ENCODE measurements at regions not wholly inside any gene's neighbourhood (a gene's known extent, or its start where the extent isn't known, plus 50 kb on each side); places are given as distances from the start of the nearest gene placed in this dataset.

DNA sequence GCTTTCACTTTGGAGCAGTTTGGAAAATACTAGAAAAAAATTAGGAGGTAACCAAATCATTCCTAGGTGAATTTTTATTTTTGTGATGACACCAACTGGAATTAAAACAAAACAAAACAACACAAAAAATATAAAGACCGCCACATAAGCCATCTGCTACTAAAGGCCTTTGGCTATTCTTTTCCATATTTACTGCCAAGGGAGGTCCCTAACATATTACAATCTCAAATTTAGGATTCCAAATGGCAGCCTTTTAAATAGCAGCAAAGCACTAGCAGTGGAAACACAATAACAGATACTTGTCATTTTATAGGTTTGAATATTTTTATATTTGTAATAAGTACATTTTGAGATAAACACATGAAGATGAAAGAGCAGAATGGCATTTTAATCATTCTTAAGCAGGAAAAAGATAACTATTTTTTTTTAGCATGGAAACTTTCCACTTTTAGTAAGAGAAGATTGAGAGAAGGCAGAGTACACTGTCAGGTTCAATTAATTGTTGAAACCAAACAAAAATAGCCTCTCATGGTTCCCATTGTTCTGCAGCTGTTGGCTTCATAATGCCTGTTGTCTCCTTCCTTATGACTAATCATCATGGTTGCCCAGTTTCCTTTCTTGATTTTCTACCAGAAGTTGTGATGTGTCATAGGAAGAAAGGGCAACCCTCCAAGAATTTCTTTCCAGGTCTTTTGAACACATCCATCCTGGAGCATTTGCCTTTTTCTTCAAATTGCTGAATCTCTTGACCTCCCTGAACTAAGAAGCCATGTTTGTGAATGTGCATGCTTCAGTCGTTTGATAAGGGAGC lies 219.0 kb upstream of the EMCN start:
- DNase-seq (ENCODE audit: low spot score) = no peak
- Histone ChIP-seq H3K4me3 (no peak overlapping the region), H3K27ac (peak overlapping the region in 1 of 2 donors; percentile 33), H3K4me1 (ENCODE audit: control insufficient read depth in 1 of 2, low read depth in 2 of 2) (peaks cover 0 to 25% of the 10 kb centered on the region in 2 donors), H3K9me3 (no peaks in the 10 kb centered on the region), H3K27me3 (replicated peaks; ENCODE audit: insufficient read depth) (no peaks in the 10 kb centered on the region), H3K36me3 (no peaks in the 10 kb centered on the region)
- no peak for TF ChIP-seq CTCF (IDR thresholded peaks at IDR 0.05)
- ATAC-seq (ENCODE audit: insufficient number of reproducible peaks, low FRiP score, low read depth) = peak; percentile 54

- TF ChIP-seq CTCF (IDR thresholded peaks at IDR 0.05) = no peak
- Histone ChIP-seq H3K4me1 (ENCODE audit: control insufficient read depth in 1 of 2, low read depth in 2 of 2) (no peaks in the 10 kb centered on the region), H3K27ac (no peak overlapping the region), H3K4me3 (no peak overlapping the region), H3K9me3 (no peaks in the 10 kb centered on the region), H3K36me3 (no peaks in the 10 kb centered on the region), H3K27me3 (replicated peaks; ENCODE audit: insufficient read depth) (no peaks in the 10 kb centered on the region)
- ATAC-seq (ENCODE audit: insufficient number of reproducible peaks, low FRiP score, low read depth) (no peak), DNase-seq (ENCODE audit: low spot score) (no peak)
Measured at GRCh38 chr4:100728861-100729260, 211.0 kb upstream of the EMCN start.

DNA sequence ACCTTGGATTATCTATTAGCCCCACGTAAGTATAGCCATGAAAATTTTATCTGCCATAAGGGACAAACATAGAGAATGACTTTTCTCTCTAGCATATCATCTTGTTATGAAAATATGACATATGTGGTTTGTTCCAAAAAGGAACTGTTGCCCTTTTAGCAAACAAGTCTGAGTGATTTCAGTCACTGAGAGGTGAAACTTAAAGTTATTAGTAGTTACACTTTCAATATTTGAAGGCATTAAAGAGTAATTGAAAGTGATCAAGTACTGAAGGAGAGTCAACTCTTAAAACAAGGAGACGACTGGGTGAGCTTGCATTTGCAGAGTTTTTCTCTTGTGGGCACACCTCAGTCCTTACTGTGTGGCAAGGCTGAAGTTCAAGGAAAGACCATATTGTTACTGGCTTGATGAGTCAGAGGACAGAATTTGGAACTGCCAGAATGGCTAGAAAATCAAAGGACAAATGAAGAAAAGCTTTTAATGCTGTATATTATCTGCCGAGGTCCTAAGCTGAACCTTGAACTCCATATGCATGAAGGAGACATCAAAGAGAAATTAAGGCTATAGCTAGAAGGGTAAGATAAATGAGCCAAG lies 205.1 kb upstream of the EMCN start:
- H3K4me1 ChIP-seq (ENCODE audit: control insufficient read depth in 1 of 2, low read depth in 2 of 2) = peaks cover 0 to 31% of the 10 kb centered on the region in 2 donors
- H3K27ac ChIP-seq = no peak overlapping the region
- H3K9me3 ChIP-seq = no peaks in the 10 kb centered on the region
- no peak overlapping the region for H3K4me3 ChIP-seq
- DNase-seq (ENCODE audit: low spot score) (no peak), ATAC-seq (ENCODE audit: insufficient number of reproducible peaks, low FRiP score, low read depth) (peak; percentile 50)
- no peaks in the 10 kb centered on the region for H3K36me3 ChIP-seq
- no peaks in the 10 kb centered on the region for H3K27me3 ChIP-seq (replicated peaks; ENCODE audit: insufficient read depth)
- no peak for TF ChIP-seq CTCF (IDR thresholded peaks at IDR 0.05)

- Histone ChIP-seq H3K27ac (no peak overlapping the region), H3K4me1 (ENCODE audit: control insufficient read depth in 1 of 2, low read depth in 2 of 2) (peaks cover 0 to 31% of the 10 kb centered on the region in 2 donors), H3K4me3 (no peak overlapping the region), H3K27me3 (replicated peaks; ENCODE audit: insufficient read depth) (no peaks in the 10 kb centered on the region), H3K9me3 (no peaks in the 10 kb centered on the region), H3K36me3 (no peaks in the 10 kb centered on the region)
- TF ChIP-seq CTCF (IDR thresholded peaks at IDR 0.05) = no peak
- ATAC-seq (ENCODE audit: insufficient number of reproducible peaks, low FRiP score, low read depth) = no peak
- DNase-seq (ENCODE audit: low spot score) = no peak
Measured at GRCh38 chr4:100722133-100722532, 204.3 kb upstream of the EMCN start.

GRCh38 chr4:100721490-100721889 lies 203.7 kb upstream of the EMCN start:
- H3K4me1 ChIP-seq (ENCODE audit: control insufficient read depth in 1 of 2, low read depth in 2 of 2) = peaks cover 0 to 31% of the 10 kb centered on the region in 2 donors
- no peaks in the 10 kb centered on the region for H3K36me3 ChIP-seq
- no peaks in the 10 kb centered on the region for H3K27me3 ChIP-seq (replicated peaks; ENCODE audit: insufficient read depth)
- no peak overlapping the region for H3K4me3 ChIP-seq
- no peak overlapping the region for H3K27ac ChIP-seq
- TF ChIP-seq CTCF (IDR thresholded peaks at IDR 0.05) = no peak
- ATAC-seq (ENCODE audit: insufficient number of reproducible peaks, low FRiP score, low read depth) (no peak), DNase-seq (ENCODE audit: low spot score) (no peak)
- H3K9me3 ChIP-seq = no peaks in the 10 kb centered on the region

Measured in thoracic aorta (tissue), 2 donors.